ENCODE measurements at regions not wholly inside any gene's neighbourhood (a gene's known extent, or its start where the extent isn't known, plus 50 kb on each side); places are given as distances from the start of the nearest gene placed in this dataset.
"Not testable (repeated sequence)": the region's sequence is repeated elsewhere in the genome, so short reads cannot be mapped to it uniquely, and the experiment has no call there.

DNA sequence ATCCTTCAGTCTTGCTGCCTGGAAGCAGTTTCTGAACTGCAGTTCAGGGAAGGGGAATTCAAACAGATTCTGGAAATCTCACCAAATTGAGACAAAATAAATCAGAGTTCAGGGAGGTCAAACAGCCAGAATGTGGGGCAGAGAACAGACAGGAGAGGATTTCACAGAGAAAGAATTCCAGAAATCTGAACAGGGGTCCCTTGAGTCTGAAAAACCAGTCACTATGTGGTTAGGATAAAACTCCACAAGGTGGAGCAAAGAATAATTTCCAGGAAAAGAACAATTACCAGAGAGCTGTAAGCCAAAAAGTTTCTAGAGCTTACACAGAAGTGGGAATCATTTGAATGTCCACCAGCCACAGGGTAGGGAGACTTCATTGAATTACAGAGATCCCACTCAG lies 84.7 kb downstream of the URB2 start:
- FAIRE-seq (no peak), DNase-seq (ENCODE audit: insufficient read length, low spot score) (no peak)

DNA sequence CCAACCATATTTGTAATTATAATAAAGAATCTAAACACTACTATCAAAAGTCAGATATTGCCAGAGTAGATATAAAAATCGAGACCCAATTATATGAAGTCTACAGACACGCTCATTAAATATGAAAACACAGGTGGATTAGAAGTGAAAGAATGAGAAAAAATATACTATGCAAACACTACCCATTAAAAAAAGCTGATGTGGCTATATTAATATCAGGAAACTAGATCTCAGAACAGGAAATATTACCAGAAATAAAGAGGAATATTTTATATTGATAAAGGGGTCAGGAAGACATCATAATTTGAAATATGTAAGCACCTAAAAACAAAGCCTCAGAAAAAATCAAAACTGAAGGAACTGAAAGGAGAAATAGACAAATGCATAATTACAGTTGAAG lies 88.3 kb downstream of the URB2 start:
- FAIRE-seq = no peak
- DNase-seq (ENCODE audit: insufficient read length, low spot score) = no peak

DNA sequence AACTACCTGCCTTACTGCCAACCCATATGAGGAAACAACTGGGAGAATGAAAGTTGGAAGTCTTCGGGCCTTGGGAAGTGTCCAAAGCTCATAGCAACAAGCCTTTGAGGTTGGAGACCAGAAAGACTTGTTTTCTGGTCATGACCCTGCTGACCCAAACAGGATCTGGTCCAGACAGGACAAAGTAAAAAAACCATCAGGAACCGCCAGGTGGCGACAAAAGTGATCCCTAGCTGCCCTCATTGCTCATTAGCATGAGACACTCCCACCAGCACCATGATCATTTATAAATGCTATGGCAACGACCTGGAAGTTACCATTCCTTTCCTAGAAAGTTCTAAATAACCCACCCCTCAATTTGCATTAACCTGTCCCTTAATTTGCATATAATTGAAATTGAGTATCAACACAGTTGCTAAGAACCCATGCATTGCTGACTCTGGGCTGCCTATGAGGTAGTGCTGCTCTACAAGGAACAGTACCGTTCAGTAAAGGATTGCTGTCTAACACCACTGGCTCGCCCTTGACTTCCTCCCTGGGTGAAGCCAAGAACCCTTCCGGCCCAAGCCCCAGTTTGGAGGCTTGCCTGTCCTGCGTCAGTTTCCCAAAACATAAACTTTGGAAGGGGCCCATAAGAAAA lies 89.0 kb downstream of the URB2 start:
- DNase-seq (ENCODE audit: insufficient read length, low spot score) (no peak), FAIRE-seq (peak; percentile 95)

DNA sequence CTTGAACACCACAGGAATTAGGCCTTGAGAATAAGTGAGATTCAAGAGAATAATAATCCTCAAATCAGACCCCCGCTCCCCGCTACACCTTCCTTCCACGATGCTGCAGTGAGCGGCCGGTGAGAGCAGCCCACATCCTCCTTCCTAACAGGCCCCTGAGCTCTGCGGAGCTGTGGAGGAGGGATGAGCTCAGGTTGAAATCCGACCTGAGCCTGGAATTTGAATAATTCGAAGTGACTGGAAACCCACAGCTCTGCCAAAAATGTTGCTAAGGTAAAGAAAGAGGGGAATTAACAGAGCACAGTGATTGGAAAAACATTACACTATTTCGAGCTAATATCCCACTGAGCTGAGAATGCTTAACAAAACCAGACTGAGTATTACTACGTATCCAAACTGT lies 90.0 kb downstream of the URB2 start:
- DNase-seq (ENCODE audit: insufficient read length, low spot score) (no peak), FAIRE-seq (no peak)

DNA sequence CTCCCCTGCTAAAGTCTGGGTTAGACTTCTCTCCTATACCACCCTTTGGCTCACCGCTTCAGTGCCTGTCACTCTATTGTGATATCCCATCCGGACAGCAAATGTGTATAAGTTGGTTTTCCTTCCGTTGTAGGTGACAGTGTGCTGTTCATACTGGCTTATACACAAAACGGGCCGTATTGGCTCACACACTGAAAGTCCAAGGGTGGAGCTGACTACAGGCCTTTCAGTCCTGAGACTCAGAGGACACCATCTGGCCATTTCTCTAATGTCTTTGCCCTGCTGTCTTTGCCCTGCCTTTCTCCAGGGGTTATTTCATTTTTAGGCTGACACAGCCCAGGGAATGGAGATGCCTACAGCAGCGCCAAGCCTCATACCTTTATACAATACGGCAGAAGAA lies 90.7 kb downstream of the URB2 start:
- DNase-seq (ENCODE audit: insufficient read length, low spot score) = no peak
- no peak for FAIRE-seq

DNA sequence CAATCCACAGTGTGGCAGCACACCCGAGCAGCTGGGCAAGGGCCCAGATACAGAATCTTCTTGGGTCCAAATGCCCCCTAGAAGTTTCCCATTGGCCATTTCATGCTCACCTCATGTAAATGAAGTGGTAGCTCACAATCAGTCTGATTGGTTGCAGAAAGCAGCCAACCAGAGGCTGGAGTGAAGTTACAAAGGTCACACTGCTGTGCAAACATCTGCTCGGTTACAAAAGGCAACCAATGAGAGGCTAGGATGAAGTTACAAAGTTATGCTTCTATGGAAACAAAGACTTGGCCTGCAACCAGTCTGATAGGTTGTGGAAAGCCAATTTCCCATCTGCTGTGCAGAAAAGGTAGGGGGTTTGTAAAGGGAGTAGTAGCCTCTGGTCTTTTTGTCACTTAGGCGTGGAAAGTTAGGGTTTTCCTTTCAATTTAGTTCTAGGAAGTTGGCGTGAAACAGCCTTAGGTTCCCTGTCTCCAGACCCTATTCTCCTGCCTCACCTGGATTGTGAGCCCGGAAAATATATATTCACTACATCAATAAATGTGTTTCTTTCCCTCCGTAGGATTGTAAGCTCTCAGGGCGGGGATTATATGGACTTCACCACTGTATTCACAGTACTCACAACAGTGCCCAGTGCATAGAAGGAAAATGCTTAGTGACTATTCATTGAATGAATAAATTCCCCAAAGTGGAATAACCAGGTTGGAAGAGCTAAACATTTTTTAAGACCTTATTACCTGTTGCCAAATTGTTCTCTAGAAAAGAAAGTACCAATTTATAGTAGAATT lies 91.9 kb downstream of the URB2 start:
- no peak for FAIRE-seq
- DNase-seq (ENCODE audit: insufficient read length, low spot score) = no peak

DNA sequence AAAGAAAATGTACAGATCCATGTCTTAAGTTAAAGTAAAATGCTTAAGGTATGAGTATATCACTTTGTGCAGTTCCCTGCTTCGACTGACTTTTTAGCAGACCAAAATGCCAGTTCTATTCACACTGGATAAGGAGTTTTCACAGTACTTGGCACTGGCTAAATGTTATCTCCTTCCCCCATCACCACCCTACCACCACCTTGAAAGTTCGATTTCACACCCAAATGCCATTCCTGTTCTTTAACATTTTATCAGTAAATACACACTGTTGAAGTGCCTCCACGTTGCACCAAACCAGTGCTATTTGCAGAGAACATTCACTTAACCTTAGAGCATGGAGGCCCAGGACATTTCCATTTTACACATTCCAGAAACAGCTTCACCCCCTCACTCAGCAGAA lies 100.0 kb downstream of the URB2 start:
- DNase-seq (ENCODE audit: insufficient read length, low spot score) (no peak), FAIRE-seq (no peak)

DNA sequence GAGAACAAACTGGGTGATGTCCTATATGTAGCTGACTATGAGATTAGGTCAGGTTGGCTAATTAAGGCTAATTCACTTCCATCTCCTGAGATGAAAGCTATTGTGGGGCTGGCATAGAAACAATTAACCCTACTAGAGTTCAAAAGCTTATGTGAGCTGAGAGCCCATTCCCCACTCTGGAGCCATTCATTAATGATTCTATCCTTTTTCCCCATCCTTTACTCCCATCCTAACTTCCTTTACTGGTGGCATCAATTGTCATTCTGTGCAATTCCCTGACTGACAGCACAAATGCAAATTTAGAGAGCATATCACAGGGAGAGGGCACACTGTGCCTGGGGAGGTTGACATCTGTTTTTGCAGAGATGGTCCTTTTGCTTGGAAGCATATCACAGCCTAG lies 103.9 kb downstream of the URB2 start:
- no peak for DNase-seq (ENCODE audit: insufficient read length, low spot score)
- FAIRE-seq = no peak

DNA sequence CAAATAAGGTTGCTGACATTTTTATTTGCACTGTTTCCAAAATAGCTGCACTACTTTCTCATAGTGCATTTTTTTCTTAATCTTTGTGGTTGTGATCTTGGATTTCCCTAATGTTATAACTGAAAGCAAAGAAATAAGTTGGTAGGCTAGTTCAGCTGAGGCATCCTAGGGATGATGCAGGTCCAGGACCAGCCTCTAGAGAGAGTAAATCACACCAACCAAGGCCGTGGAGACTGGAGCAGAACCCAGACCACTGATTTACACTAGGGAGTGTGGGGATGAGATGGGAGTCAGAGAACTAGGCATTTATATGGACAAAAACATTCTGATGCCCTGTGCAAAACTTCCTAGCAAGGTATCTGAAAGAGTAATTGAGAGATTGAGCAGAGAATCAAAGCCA lies 104.5 kb downstream of the URB2 start:
- FAIRE-seq (no peak), DNase-seq (ENCODE audit: insufficient read length, low spot score) (no peak)

DNA sequence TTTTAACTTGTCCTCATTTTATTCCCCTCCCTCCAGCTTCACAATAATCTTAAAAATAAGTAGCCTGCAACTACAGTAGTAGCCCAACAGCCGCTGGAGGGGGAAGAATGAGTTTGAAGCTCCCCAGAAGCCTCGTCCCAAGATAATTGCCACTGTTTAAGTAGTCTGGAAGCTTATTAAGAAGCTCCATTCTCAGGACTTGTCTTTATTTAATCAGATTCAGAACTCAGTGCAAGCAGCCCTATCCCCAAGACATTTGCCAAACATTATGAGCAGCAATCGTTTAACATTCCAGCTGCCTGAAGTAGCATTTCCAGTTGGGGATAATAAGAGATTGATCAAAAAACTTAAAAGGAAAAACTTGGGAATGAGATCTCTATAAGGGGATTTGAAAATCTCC lies 106.0 kb downstream of the URB2 start:
- no peak for FAIRE-seq
- no peak for DNase-seq (ENCODE audit: insufficient read length, low spot score)

DNA sequence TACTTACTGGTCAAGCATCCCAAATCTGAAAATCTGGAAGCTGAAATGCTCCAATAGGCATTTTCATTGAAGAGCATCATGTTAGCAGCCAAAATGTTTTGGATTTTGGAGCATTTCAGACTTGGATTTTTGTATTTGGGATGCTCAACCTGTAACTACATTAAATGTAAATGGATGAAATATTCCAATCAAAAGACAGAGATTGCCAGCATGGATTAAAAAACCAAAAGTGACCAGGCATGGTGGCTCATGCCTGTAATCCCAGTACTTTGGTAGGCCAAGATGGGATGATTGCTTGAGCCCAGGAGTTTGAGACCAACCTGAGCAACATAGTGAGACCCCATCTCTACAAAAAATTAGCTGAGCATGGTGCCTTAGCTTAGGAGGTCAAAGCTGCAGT lies 110.3 kb downstream of the URB2 start:
- FAIRE-seq (no peak), DNase-seq (ENCODE audit: insufficient read length, low spot score) (no peak)

DNA sequence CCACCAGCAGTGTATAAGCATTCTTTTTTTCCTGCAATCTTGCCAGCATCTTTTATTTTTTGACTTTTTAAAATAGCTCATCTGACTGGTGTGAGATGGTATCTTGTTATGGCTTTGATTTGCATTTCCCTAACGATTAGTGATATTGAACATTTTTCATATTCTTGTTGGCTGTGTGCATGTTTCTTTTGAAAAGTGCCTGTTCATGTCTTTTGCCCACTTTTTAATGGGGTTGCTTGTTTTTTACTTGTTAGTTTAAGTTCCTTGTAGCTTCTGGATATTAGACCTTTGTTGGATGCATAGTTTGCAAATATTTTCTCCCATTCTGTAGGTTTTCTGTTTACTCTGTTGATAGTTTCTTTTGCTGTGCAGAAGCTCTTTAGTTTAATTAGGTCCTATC lies 116.6 kb downstream of the URB2 start:
- not testable (repeated sequence) for FAIRE-seq; DNase-seq (ENCODE audit: insufficient read length, low spot score)

DNA sequence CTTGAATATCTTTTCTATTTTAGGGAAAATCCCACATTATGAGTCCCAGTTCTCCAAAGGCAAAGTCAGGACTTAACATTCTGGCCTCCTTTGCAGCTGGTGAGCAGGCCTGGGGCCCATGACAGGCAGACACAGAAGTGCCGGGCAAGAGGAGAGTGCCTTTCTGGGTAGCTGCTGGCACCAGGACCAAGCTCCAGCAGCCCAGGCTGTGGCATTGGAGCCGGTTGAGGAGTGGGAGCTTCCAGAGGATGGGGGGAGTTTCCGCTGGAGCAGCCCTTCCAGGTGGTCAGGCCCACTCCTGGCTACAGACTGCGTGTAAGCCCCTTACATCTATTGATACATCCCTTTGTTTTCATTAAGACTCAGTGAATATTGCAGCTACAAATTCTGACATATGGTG lies 123.9 kb downstream of the URB2 start:
- no peak for DNase-seq (ENCODE audit: insufficient read length, low spot score)
- FAIRE-seq = no peak

DNA sequence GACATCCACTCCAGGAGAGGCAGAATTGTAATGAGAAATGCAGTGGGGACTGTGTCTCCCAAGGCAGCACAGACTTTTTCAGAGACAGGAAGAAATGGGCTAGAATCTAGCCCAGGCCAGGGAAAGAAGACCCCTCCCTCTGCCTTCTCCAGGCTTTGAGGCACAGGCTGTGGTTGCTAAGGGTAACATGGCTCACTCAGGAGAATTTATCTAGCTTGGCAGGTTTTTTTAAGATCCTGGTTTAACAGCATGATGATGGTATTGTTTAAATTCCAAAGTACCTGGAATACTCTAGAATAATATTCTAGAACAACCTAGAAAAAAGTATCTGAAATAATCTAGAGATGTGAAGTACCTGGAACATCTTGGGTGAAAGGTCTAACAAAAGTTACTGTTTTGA lies 125.6 kb downstream of the URB2 start:
- FAIRE-seq = no peak
- no peak for DNase-seq (ENCODE audit: insufficient read length, low spot score)

DNA sequence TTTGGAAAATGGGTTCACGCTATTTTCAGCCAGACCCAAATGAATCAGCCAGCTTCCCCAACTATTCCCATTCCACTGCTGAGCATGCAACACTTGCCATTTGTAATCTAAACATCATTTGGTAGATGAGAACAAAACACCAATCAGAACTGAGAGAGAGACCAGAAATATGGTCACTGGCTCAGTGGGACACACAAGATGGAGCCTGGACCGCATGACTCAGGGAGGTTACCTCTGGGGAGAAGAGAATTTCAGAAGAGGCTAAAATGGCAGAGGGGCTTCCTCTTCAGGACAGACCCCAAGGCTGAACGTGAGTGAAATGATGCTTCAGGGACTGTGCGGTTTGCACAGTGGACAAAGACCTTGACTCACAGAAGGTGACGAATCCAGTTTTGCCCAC lies 126.6 kb downstream of the URB2 start:
- no peak for DNase-seq (ENCODE audit: insufficient read length, low spot score)
- FAIRE-seq = no peak

DNA sequence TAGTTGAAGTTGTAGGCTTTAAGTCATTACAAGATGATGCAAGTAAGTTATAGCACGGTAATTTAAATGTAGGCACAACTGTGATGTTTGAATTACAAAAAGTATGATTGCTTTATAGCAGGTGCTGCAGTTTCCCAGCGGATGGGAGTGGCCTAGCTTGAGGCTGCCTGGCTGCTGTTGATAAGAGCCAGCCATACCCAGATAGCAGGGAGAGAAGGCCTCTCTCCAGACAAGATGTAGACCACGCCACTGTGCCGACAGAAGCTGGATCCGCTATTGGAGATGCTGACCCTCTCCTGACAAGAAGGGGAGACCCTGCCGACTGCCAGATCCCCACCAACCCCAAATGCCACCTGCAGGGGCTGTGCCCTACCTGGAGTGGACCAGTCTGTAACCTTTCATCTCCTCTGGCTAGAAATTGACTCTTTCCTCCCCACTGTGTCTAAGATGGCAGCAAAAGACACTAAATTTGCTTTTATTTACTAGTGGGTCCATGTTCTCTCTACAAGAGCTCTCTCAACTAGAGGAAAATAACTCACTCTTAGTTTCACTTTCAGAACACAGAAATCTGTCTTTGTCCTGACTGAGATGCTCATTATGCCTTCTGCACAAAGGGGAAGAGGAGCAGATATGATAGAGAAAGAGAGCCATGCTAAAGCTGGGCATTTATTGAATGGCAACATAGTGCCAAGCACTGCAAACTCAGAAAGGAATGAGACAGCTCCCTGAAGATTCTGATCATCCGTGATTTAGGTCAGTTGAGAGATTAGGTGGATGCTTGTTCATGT lies 127.9 kb downstream of the URB2 start:
- DNase-seq (ENCODE audit: insufficient read length, low spot score) (no peak), FAIRE-seq (no peak)

DNA sequence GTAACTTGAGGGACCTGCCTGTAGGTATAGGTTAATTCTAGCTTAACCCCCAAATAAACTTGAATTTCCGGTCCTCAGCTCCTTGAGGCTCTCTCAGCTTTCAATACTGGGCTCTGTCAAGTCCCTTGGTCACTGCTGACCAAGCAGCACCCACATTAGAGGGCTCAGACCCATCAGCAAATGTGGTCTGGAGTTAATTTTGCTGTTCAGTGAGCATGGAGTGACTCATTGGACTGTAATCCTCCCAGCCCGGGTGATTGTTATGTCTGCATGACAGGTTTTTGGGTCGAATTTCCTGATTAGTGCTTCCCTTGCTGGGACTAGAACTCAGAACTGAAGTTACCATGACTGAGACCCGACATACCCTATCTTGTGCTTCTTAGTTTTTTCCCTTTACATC lies 130.6 kb downstream of the URB2 start:
- no peak for DNase-seq (ENCODE audit: insufficient read length, low spot score)
- no peak for FAIRE-seq

DNA sequence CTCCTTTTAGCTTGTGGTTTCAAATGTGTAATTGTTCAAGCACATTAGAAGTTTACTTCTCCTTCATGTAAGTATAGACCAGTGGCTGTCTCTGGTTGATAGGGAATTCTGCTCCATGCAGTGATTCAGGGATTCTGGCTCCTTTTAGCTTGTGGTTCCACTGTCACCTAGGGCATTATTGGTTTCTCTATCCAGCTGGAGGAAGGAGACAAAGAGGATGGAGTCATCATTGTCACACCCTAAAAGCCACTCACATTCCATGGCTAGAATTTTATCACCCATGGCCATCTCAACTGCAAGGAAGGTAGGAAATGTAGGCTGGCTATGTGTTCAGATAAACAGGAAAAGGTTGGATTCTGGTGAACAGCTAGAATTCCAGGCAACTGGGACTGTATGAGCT lies 131.2 kb downstream of the URB2 start:
- no peak for DNase-seq (ENCODE audit: insufficient read length, low spot score)
- no peak for FAIRE-seq

DNA sequence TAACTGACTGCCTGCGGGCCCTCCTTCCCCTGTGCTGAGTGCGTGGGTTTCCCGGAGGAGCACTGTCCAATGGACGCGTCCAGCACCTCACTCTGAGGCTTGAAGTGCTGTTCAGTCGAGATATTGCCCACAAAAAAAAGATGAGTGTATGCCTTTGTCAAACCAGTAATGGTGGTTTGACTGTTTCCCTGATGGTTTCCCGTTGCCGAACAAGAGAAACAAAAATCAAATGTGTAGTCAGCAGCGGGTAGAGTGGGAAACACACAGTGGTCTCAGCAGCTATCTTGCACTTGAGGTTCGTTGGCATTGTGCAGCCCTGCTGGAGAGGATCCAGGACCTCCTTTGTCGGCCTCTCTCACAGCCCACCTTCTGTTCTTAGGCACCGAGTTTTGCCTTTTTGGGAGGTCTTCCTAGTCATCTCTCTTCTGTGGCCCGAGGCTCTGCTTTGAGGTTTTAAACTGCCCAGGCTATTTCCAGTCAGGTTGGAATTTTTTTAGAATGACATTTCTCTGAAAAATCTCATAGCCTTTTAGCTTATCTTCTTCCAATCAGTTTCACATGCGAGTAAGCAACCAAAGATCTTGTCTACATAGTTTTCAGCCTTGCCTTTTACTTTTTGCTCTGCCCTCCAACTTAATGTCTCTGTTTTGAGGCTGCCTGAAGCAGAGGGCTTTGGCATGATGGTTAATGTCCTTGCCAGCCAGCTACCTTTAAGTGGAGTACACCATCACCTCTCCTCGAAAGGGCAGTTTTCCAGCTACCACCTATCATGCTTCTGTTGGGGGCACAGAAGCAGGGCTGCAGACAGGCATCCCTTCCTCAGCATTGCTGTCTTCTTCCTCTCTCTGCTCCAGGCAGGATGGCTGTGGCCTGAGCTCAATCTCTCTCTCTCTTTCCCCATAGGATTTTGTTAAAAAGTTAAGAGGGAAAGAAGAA lies 132.3 kb downstream of the URB2 start:
- no peak for DNase-seq (ENCODE audit: insufficient read length, low spot score)
- no peak for FAIRE-seq

DNA sequence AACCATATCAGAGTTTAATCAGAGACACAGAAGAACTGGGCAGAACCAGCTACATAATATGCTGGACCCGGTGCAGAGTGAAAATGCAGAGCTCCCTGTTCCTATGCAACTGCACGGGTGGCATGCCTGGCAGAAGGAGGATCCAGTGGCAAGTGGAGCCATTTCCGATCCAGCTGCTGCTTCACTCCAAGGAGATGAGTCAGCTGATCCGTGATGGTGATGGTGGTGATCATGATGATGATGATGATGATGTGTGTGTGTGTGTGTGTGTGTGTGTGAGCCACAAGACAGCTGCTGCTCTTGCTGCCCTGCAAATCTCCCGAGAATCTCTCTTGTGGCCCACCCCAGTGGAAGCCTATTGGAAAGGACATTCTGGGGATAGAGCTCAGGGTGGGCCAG lies 133.0 kb downstream of the URB2 start:
- no peak for FAIRE-seq
- DNase-seq (ENCODE audit: insufficient read length, low spot score) = no peak

DNA sequence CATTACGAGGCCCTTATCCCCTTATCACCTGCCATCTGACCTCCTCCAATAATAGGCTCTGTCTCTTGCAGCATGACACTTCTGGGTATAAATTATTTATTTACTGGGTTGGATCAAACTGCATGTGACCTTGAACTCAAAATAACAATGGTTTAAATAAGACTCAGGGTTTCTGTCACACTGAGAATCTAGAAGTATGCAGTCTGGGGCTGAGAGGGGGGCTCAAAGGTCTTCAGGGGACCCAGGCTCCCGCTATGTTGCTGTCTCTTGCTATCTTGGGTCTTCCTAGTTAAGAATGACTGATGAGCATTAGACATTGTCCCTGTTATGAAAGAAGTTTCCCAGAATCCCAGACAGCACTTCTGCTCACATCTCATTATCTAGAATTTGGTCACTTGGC lies 133.5 kb downstream of the URB2 start:
- DNase-seq (ENCODE audit: insufficient read length, low spot score) (no peak), FAIRE-seq (no peak)

All from GM19239 (cell line).